A673 (cell line): ENCODE measurements at regions not wholly inside any gene's neighbourhood (a gene's known extent, or its start where the extent isn't known, plus 50 kb on each side); places are given as distances from the start of the nearest gene placed in this dataset.
A peak's percentile ranks its signal among the peaks of the same experiment; 100 is the strongest.

Experiments
- BruUV-seq: library from RNA; stranded (reverse); fragments of 400-500 nt; replicated peaks from 2 replicates; lab custom pipeline; 2021; lab: Mats Ljungman, UMichigan
- CTCF ChIA-PET: fragments of 300-600 bp; sonication (Branson Sonifier 250); formaldehyde crosslinking; loops from one replicate; lab custom pipeline; 2022; ENCODE audit warnings: antibody characterized with exemption; lab: Charles Lee
- POLR2A ChIA-PET: fragments of 300-600 bp; sonication (Branson Sonifier 250); formaldehyde crosslinking; loops from one replicate; lab custom pipeline; 2022; ENCODE audit warnings: antibody characterized with exemption; ENCODE audit not compliant: low non-redundant PET; lab: Charles Lee
- DNase-seq: peaks from one replicate; pipeline ENCODE4 v3.0.0-alpha.2; 2015; ENCODE audit warnings: low spot score
- H3K27ac ChIP-seq: fragments of 200-600 bp; sonication (generic); 2 replicates; pipeline ENCODE4 v1.5.1; 2016; ENCODE audit warnings: mixed run types, low read depth, mild to moderate bottlenecking, mixed read lengths, antibody characterized with exemption, low read length; ENCODE audit not compliant: poor library complexity, severe bottlenecking
- H3K27me3 ChIP-seq: fragments of 200-600 bp; sonication (generic); replicated peaks from 2 replicates; pipeline ENCODE4 v1.6.1; 2017; ENCODE audit warnings: mixed run types, low read depth, mild to moderate bottlenecking, mixed read lengths, antibody characterized with exemption, low read length; ENCODE audit not compliant: insufficient read depth, poor library complexity
- H3K36me3 ChIP-seq: fragments of 200-600 bp; sonication (generic); 2 replicates; pipeline ENCODE4 v1.6.1; 2016; ENCODE audit warnings: mixed run types, mild to moderate bottlenecking, mixed read lengths, antibody characterized with exemption, low read length; ENCODE audit not compliant: insufficient read depth, poor library complexity, severe bottlenecking
- H3K4me1 ChIP-seq: fragments of 200-600 bp; sonication (generic); 2 replicates; pipeline ENCODE4 v1.6.1; 2017; ENCODE audit warnings: mixed run types, mild to moderate bottlenecking, mixed read lengths, antibody characterized with exemption, low read length; ENCODE audit not compliant: insufficient read depth, poor library complexity, severe bottlenecking
- H3K4me3 ChIP-seq: fragments of 200-600 bp; sonication (generic); 2 replicates; pipeline ENCODE4 v1.5.1; 2016; ENCODE audit warnings: low read depth, mixed run types, mild to moderate bottlenecking, mixed read lengths, low read length; ENCODE audit not compliant: poor library complexity, severe bottlenecking
- H3K9me3 ChIP-seq: fragments of 200-600 bp; sonication (generic); 2 replicates; pipeline ENCODE4 v1.6.1; 2016; ENCODE audit warnings: mixed run types, low read depth, mild to moderate bottlenecking, mixed read lengths, antibody characterized with exemption, low read length; ENCODE audit not compliant: poor library complexity, severe bottlenecking
- CTCF ChIP-seq: fragments of 300-800, 200-600 bp; sonication (generic); conservative IDR thresholded peaks from 2 replicates; pipeline ENCODE4 v1.5.1; 2017; ENCODE audit warnings: low read depth, mild to moderate bottlenecking, antibody characterized with exemption, low read length, moderate library complexity, mixed read lengths
- EZH2 ChIP-seq: fragments of 200-600 bp; sonication (generic); IDR thresholded peaks from 2 replicates; pipeline ENCODE4 v1.6.1; 2017; ENCODE audit warnings: borderline replicate concordance, low read depth, mild to moderate bottlenecking, mixed read lengths, antibody characterized with exemption, low read length; ENCODE audit not compliant: poor library complexity, severe bottlenecking
- intact Hi-C: fragments of 100-400 bp; cut with micrococcal nuclease; formaldehyde crosslinking; loops from one replicate; pipeline ENCODE4 v1.10.0; 2022; ENCODE audit not compliant: unreplicated experiment

GRCh38 chrX:10769696-10770619 lies 149.6 kb upstream of the MID1 start:
- Histone ChIP-seq H3K4me1 (no peaks in the 10 kb centered on the region), H3K36me3 (no peaks in the 10 kb centered on the region), H3K27me3 (no peaks in the 10 kb centered on the region), H3K27ac (no peak overlapping the region), H3K9me3 (no peaks in the 10 kb centered on the region), H3K4me3 (peak overlapping the region; percentile 9)
- BruUV-seq = no TSS peak
- TF ChIP-seq EZH2 (no peak), CTCF (no peak)
- intact Hi-C loops = loop anchor here (5.0 kb wide), 1 partner anchor 583 kb away; no protein-coding TSS in a partner anchor
- CTCF ChIA-PET = interaction anchor here (0.5 to 1.1 kb wide), 4 partner anchors 10 to 330 kb away, joined by 3 to 4 read pairs (median 3); no protein-coding TSS in a partner anchor
- POLR2A ChIA-PET = no interaction called here
- peak; percentile 31 for DNase-seq

GRCh38 chrX:10773318-10773717 lies 152.9 kb upstream of the MID1 start:
- BruUV-seq = no TSS peak
- no peak for TF ChIP-seq CTCF
- no peak for TF ChIP-seq EZH2
- Histone ChIP-seq H3K9me3 (no peaks in the 10 kb centered on the region), H3K27ac (no peak overlapping the region), H3K27me3 (no peaks in the 10 kb centered on the region), H3K4me1 (no peaks in the 10 kb centered on the region), H3K36me3 (no peaks in the 10 kb centered on the region), H3K4me3 (no peak overlapping the region)
- DNase-seq = no peak
- CTCF ChIA-PET = no interaction called here
- intact Hi-C loops = no loop called here
- POLR2A ChIA-PET = no interaction called here

- H3K27ac ChIP-seq = no peak overlapping the region
- POLR2A ChIA-PET = no interaction called here
- TF ChIP-seq EZH2 (no peak), CTCF (no peak)
- intact Hi-C loops = no loop called here
- H3K9me3 ChIP-seq = no peaks in the 10 kb centered on the region
- CTCF ChIA-PET = no interaction called here
- no peaks in the 10 kb centered on the region for H3K36me3 ChIP-seq
- BruUV-seq = no TSS peak
- H3K4me1 ChIP-seq = no peaks in the 10 kb centered on the region
- H3K27me3 ChIP-seq = no peaks in the 10 kb centered on the region
- DNase-seq = no peak
- no peak overlapping the region for H3K4me3 ChIP-seq
Observed at GRCh38 chrX:10781847-10782530, 161.6 kb upstream of the MID1 start.
